DND-41 (cell line): ENCODE measurements at regions not wholly inside any gene's neighbourhood (a gene's known extent, or its start where the extent isn't known, plus 50 kb on each side); places are given as distances from the start of the nearest gene placed in this dataset.
"Not testable (repeated sequence)": the region's sequence is repeated elsewhere in the genome, so short reads cannot be mapped to it uniquely, and the experiment has no call there.

ENCODE experiments used
- ATAC-seq: fragments of 200-7000 bp; cut with Tn5 transposase; 3 replicates; pipeline ENCODE4 v1.9.1; 2021; ENCODE audit warnings: low read depth; ENCODE audit not compliant: insufficient read depth
- DNase-seq: peaks from one replicate; pipeline ENCODE4 v3.0.0-alpha.2; 2020
- H2AFZ ChIP-seq: 2 replicates; pipeline ENCODE4 v1.6.0; 2012; ENCODE audit warnings: low read depth, low read length
- H3K27ac ChIP-seq: 2 replicates; pipeline ENCODE4 v1.5.1; 2012; ENCODE audit warnings: low read length, inconsistent platforms
- H3K27me3 ChIP-seq: fragments of 200-600 bp; sonication (generic); 2 replicates; pipeline ENCODE4 v1.6.0; 2012; ENCODE audit warnings: low read length, mild to moderate bottlenecking, inconsistent platforms; ENCODE audit not compliant: insufficient read depth, poor library complexity
- H3K36me3 ChIP-seq: 2 replicates; pipeline ENCODE4 v1.5.1; 2012; ENCODE audit warnings: low read length, inconsistent platforms; ENCODE audit not compliant: insufficient read depth
- H3K4me1 ChIP-seq: 2 replicates; pipeline ENCODE4 v1.5.1; 2012; ENCODE audit warnings: mild to moderate bottlenecking, low read length; ENCODE audit not compliant: insufficient read depth
- H3K4me2 ChIP-seq: 2 replicates; pipeline ENCODE4 v1.6.0; 2012; ENCODE audit warnings: mild to moderate bottlenecking, moderate library complexity, low read length, inconsistent platforms; ENCODE audit not compliant: insufficient read depth
- H3K4me3 ChIP-seq, 2 experiments: fragments of 200-600 bp in 1 of 2; shearing (Covaris generic) in 1 of 2; 2 replicates each; pipeline ENCODE4 v1.5.1; 2012 to 2016; ENCODE audit warnings: inconsistent platforms in 2 of 2, low read length in 2 of 2, mild to moderate bottlenecking in 2 of 2, low read depth in 1 of 2, moderate library complexity in 1 of 2
- H3K79me2 ChIP-seq: 2 replicates; pipeline ENCODE4 v1.6.0; 2012; ENCODE audit warnings: low read length, inconsistent platforms; ENCODE audit not compliant: insufficient read depth
- H3K9ac ChIP-seq: 2 replicates; pipeline ENCODE4 v1.6.0; 2012; ENCODE audit warnings: low read depth, mild to moderate bottlenecking, inconsistent platforms, low read length, moderate library complexity
- H3K9me3 ChIP-seq: 2 replicates; pipeline ENCODE4 v1.5.1; 2012; ENCODE audit warnings: low read length, moderate library complexity, mild to moderate bottlenecking, inconsistent platforms; ENCODE audit not compliant: insufficient read depth, severe bottlenecking
- H4K20me1 ChIP-seq: 2 replicates; pipeline ENCODE4 v1.6.0; 2012; ENCODE audit warnings: low read length; ENCODE audit not compliant: insufficient read depth
- CTCF ChIP-seq: IDR thresholded peaks from 2 replicates; pipeline ENCODE4 v1.5.1; 2012; ENCODE audit warnings: borderline replicate concordance, low read length, moderate library complexity, mild to moderate bottlenecking; ENCODE audit not compliant: poor library complexity, severe bottlenecking; ENCODE audit errors: extremely low read depth
- EZH2 ChIP-seq: IDR thresholded peaks from 3 replicates; pipeline ENCODE4 v1.6.1; 2012; ENCODE audit warnings: borderline replicate concordance, low read depth, mild to moderate bottlenecking, moderate library complexity, low read length, inconsistent platforms; ENCODE audit not compliant: severe bottlenecking

GRCh38 chr22:16717699-16718558 lies 107.3 kb downstream of the XKR3 start:
- no peak overlapping the region for H3K9ac ChIP-seq
- ATAC-seq (no peak), DNase-seq (no peak)
- H2AFZ ChIP-seq: no peak overlapping the region
- no peak overlapping the region for H3K4me3 ChIP-seq
- no peaks in the 10 kb centered on the region for H3K9me3 ChIP-seq
- H3K79me2 ChIP-seq: no peaks in the 10 kb centered on the region
- TF ChIP-seq CTCF: no peak
- no peak for TF ChIP-seq EZH2
- no peaks in the 10 kb centered on the region for H4K20me1 ChIP-seq
- no peak overlapping the region for H3K4me2 ChIP-seq
- peaks cover 12% of the 10 kb centered on the region for H3K4me1 ChIP-seq
- H3K27me3 ChIP-seq: no peaks in the 10 kb centered on the region
- H3K27ac ChIP-seq: no peak overlapping the region
- no peaks in the 10 kb centered on the region for H3K36me3 ChIP-seq

GRCh38 chr22:16714568-16714967 lies 110.6 kb downstream of the XKR3 start:
- not testable (repeated sequence) for H3K4me1 ChIP-seq, DNase-seq, H3K4me2 ChIP-seq, H3K27me3 ChIP-seq, H3K79me2 ChIP-seq, H3K9ac ChIP-seq, H3K36me3 ChIP-seq, H3K9me3 ChIP-seq, H3K27ac ChIP-seq, H2AFZ ChIP-seq, H3K4me3 ChIP-seq, H4K20me1 ChIP-seq, ATAC-seq

- not testable (repeated sequence) for H3K9me3 ChIP-seq, ATAC-seq
Measured at GRCh38 chr22:16702318-16702870, 109.8 kb upstream of the CCT8L2 start.

GRCh38 chr22:16700390-16700789 lies 107.8 kb upstream of the CCT8L2 start:
- not testable (repeated sequence) for H3K4me2 ChIP-seq, H3K27ac ChIP-seq, H4K20me1 ChIP-seq, H3K9me3 ChIP-seq, H3K36me3 ChIP-seq, H3K9ac ChIP-seq, H3K4me3 ChIP-seq, H3K27me3 ChIP-seq, H3K79me2 ChIP-seq, H3K4me1 ChIP-seq, H2AFZ ChIP-seq, DNase-seq, ATAC-seq

More at GRCh38 chr22:16702318-16702870, 109.8 kb upstream of the CCT8L2 start:
- H3K4me3 ChIP-seq, H3K36me3 ChIP-seq, DNase-seq, H3K79me2 ChIP-seq, H3K27me3 ChIP-seq, H2AFZ ChIP-seq, H3K9ac ChIP-seq, H4K20me1 ChIP-seq, H3K27ac ChIP-seq, H3K4me2 ChIP-seq, H3K4me1 ChIP-seq: not testable (repeated sequence)

- no peak overlapping the region for H3K27ac ChIP-seq
- no peaks in the 10 kb centered on the region for H3K27me3 ChIP-seq
- TF ChIP-seq CTCF (no peak), EZH2 (no peak)
- H3K9ac ChIP-seq: no peak overlapping the region
- H3K36me3 ChIP-seq: no peaks in the 10 kb centered on the region
- no peaks in the 10 kb centered on the region for H3K79me2 ChIP-seq
- H3K9me3 ChIP-seq: no peaks in the 10 kb centered on the region
- H2AFZ ChIP-seq: no peak overlapping the region
- no peaks in the 10 kb centered on the region for H4K20me1 ChIP-seq
- peak; percentile 49; the same call in 1 of the 3 replicates for ATAC-seq
- H3K4me1 ChIP-seq: peaks cover 3% of the 10 kb centered on the region; the same call in 1 of the 2 replicates
- no peak overlapping the region for H3K4me3 ChIP-seq
- no peak overlapping the region for H3K4me2 ChIP-seq
- no peak for DNase-seq
Measured at GRCh38 chr22:16699326-16699725, 106.7 kb upstream of the CCT8L2 start.

- H3K4me1 ChIP-seq, H3K27me3 ChIP-seq, H3K4me2 ChIP-seq, H3K27ac ChIP-seq, H3K36me3 ChIP-seq, H3K9me3 ChIP-seq, DNase-seq, H2AFZ ChIP-seq, H3K9ac ChIP-seq, H4K20me1 ChIP-seq, ATAC-seq, H3K79me2 ChIP-seq, H3K4me3 ChIP-seq: not testable (repeated sequence)
Measured at GRCh38 chr22:16697492-16698044, 105.0 kb upstream of the CCT8L2 start.
